HUES6 (cell line): ENCODE measurements at regions not wholly inside any gene's neighbourhood (a gene's known extent, or its start where the extent isn't known, plus 50 kb on each side); places are given as distances from the start of the nearest gene placed in this dataset.

ENCODE experiments used
- H3K27ac ChIP-seq: 2 replicates; pipeline ENCODE4 v1.7.0; 2013; ENCODE audit warnings: low read depth, mild to moderate bottlenecking, low read length, inconsistent platforms
- H3K27me3 ChIP-seq: 2 replicates; pipeline ENCODE4 v1.6.1; 2013; ENCODE audit warnings: low read length; ENCODE audit not compliant: control insufficient read depth, insufficient read depth
- H3K36me3 ChIP-seq: 2 replicates; pipeline ENCODE4 v1.6.1; 2013; ENCODE audit warnings: low read length; ENCODE audit not compliant: control insufficient read depth, insufficient read depth
- H3K4me1 ChIP-seq: 2 replicates; pipeline ENCODE4 v1.6.1; 2013; ENCODE audit warnings: low read length; ENCODE audit not compliant: control insufficient read depth, insufficient read depth
- H3K4me3 ChIP-seq: 2 replicates; pipeline ENCODE4 v1.5.1; 2013; ENCODE audit warnings: low read depth, low read length
- H3K9ac ChIP-seq: one replicate; pipeline ENCODE4 v1.6.1; 2013; ENCODE audit warnings: mild to moderate bottlenecking, low read length
- H3K9me3 ChIP-seq: 2 replicates; pipeline ENCODE4 v1.6.1; 2013; ENCODE audit warnings: low read depth, low read length; ENCODE audit not compliant: control insufficient read depth, insufficient read depth

DNA sequence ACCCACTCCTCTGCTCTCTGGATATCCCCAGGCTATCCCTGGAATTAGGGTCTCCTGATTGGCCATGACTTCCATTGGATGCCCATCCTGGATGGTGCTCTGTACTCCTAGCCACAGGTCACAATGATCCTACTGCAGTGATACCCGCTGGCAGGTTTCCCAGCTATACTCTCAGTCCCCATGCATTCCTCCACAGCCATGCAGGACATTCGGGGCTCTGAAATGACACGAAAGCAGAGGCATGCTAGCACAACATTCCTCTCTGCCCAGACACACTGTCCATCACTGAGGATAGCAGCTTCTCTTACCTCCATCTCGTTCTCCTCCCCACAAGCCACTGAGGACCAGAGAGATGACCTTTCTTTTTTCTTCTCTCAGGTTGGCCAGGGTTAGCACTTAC lies 51.7 kb upstream of the SPATS2L start:
- peaks cover 13% of the 10 kb centered on the region for H3K4me1 ChIP-seq
- no peaks in the 10 kb centered on the region for H3K9me3 ChIP-seq
- H3K36me3 ChIP-seq = no peaks in the 10 kb centered on the region
- no peaks in the 10 kb centered on the region for H3K27me3 ChIP-seq
- no peak overlapping the region for H3K9ac ChIP-seq
- no peak overlapping the region for H3K4me3 ChIP-seq
- H3K27ac ChIP-seq = no peak overlapping the region

GRCh38 chr2:200255549-200255948 lies 50.9 kb upstream of the SPATS2L start:
- Histone ChIP-seq H3K4me1 (peaks cover 13% of the 10 kb centered on the region), H3K27me3 (no peaks in the 10 kb centered on the region), H3K9ac (no peak overlapping the region), H3K9me3 (no peaks in the 10 kb centered on the region), H3K36me3 (no peaks in the 10 kb centered on the region), H3K4me3 (no peak overlapping the region), H3K27ac (no peak overlapping the region)
